Fibroblast of lung (primary cell): ENCODE measurements at regions not wholly inside any gene's neighbourhood (a gene's known extent, or its start where the extent isn't known, plus 50 kb on each side); places are given as distances from the start of the nearest gene placed in this dataset.

Source experiments
- DNase-seq, 2 donors: peaks; one replicate each; pipeline versions ENCODE4 v3.0.0 to v3.0.0-alpha.2; 2010; ENCODE audit warnings: low read depth in 2 of 2
- H2AFZ ChIP-seq: 2 replicates; pipeline ENCODE4 v1.5.1; 2012; ENCODE audit warnings: low read length, control low read depth, inconsistent platforms
- H3K27ac ChIP-seq: 2 replicates; pipeline ENCODE4 v1.5.1; 2011; ENCODE audit warnings: low read length, control low read depth; ENCODE audit not compliant: insufficient read depth
- H3K27me3 ChIP-seq: 2 replicates; pipeline ENCODE4 v1.5.1; 2011; ENCODE audit warnings: mild to moderate bottlenecking, low read length; ENCODE audit not compliant: control insufficient read depth, insufficient read depth
- H3K36me3 ChIP-seq: 2 replicates; pipeline ENCODE4 v1.5.1; 2011; ENCODE audit warnings: low read length; ENCODE audit not compliant: control insufficient read depth, insufficient read depth
- H3K4me1 ChIP-seq: 2 replicates; pipeline ENCODE4 v1.5.1; 2011; ENCODE audit warnings: low read length; ENCODE audit not compliant: control insufficient read depth, insufficient read depth; ENCODE audit errors: extremely low read depth
- H3K4me2 ChIP-seq: 2 replicates; pipeline ENCODE4 v1.5.1; 2011; ENCODE audit warnings: low read length, control low read depth; ENCODE audit not compliant: insufficient read depth; ENCODE audit errors: extremely low read depth
- H3K4me3 ChIP-seq, 4 experiments: fragments of 200-600 bp in 1 of 4; sonication (generic) in 1 of 4; replicated peaks in 1 of 4; 2 replicates each; pipeline ENCODE4 v1.5.1; 2011 to 2016; ENCODE audit warnings: low read length in 4 of 4, low read depth in 3 of 4, mild to moderate bottlenecking in 3 of 4, control low read depth in 2 of 4, inconsistent platforms in 1 of 4, mixed read lengths in 1 of 4; ENCODE audit not compliant: insufficient read depth in 1 of 4; ENCODE audit errors: control extremely low read depth in 1 of 4
- H3K79me2 ChIP-seq: 2 replicates; pipeline ENCODE4 v1.5.1; 2012; ENCODE audit warnings: mild to moderate bottlenecking, low read length, inconsistent platforms; ENCODE audit not compliant: control insufficient read depth, insufficient read depth
- H3K9ac ChIP-seq: 2 replicates; pipeline ENCODE4 v1.5.1; 2011; ENCODE audit warnings: mild to moderate bottlenecking, low read length, control low read depth; ENCODE audit not compliant: insufficient read depth
- H3K9me3 ChIP-seq: 2 replicates; pipeline ENCODE4 v1.5.1; 2012; ENCODE audit warnings: low read depth, low read length; ENCODE audit not compliant: control insufficient read depth, insufficient read depth
- H4K20me1 ChIP-seq: 2 replicates; pipeline ENCODE4 v1.5.1; 2011; ENCODE audit warnings: low read length; ENCODE audit not compliant: control insufficient read depth, insufficient read depth; ENCODE audit errors: extremely low read depth
- CTCF ChIP-seq, 2 donors: IDR thresholded peaks in 1 of 2; conservative IDR thresholded peaks in 1 of 2; 1 replicate in 1 of 2; 2 replicates in 1 of 2; pipeline ENCODE4 v1.5.1; 2011 to 2012; ENCODE audit warnings: low read length in 2 of 2, control low read depth in 1 of 2, inconsistent platforms in 1 of 2, low read depth in 1 of 2, mild to moderate bottlenecking in 1 of 2
- EZH2 ChIP-seq: IDR thresholded peaks from 2 replicates; pipeline ENCODE4 v1.5.1; 2012; ENCODE audit warnings: low read length, control low read depth, mild to moderate bottlenecking; ENCODE audit errors: missing control alignments

DNA sequence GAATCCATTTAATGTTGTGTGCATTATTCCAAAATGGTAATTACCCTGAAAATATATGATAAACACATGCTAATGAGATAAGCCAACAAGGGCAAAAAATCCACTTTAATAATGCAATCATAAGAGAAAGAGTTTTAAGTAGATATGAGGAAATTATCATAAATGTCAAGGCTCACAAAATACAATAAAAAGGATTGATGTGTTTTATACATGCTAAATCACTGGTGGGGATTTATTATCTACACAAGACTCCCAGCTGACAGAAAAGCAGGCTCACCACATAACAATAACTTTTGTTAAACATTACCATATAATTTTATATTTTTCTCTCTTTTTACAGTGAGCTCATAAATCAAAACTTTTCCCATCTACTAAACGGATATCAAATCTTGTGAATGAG lies 306.2 kb upstream of the GRAMD2B start:
- Histone ChIP-seq H3K27me3 (no peaks in the 10 kb centered on the region), H3K4me2 (no peak overlapping the region), H3K4me3 (no peak overlapping the region), H3K4me1 (no peaks in the 10 kb centered on the region), H2AFZ (no peak overlapping the region), H3K9me3 (no peaks in the 10 kb centered on the region), H4K20me1 (no peaks in the 10 kb centered on the region), H3K9ac (no peak overlapping the region), H3K79me2 (no peaks in the 10 kb centered on the region), H3K36me3 (no peaks in the 10 kb centered on the region), H3K27ac (no peak overlapping the region)
- no peak for DNase-seq
- TF ChIP-seq EZH2 (no peak), CTCF (conservative IDR thresholded peaks at IDR 0.05 in 1 of 2, IDR thresholded peaks at IDR 0.05 in 1 of 2; ENCODE audit: low read depth in 1 of 2, low read length in 2 of 2) (no peak)

DNA sequence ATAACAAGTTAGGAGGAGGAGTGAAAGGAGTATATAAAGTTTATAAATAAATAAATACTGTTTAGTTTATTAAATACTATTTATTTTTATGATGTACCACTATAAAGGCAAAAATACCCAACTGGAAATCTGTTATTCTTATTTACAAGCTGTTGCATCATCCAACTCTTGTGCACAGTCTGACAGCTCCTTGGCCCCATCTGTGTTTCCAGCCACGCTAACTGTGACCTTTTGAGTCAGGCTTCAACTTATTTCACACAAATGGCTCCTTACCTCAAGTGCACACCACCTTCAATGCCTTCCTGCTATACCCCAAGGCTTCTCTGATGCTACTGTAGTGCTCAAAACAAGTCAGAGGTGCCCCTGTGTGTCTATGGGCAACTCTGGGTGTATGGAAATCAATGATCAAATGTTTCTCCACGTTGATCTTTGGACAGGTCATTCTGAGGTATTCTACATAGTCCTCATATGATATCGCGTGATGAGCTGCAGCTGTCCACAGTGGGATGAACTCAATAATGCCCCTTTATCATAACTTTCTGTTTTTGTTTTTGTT lies 303.2 kb upstream of the GRAMD2B start:
- H3K4me1 ChIP-seq = no peaks in the 10 kb centered on the region
- TF ChIP-seq CTCF (conservative IDR thresholded peaks at IDR 0.05 in 1 of 2, IDR thresholded peaks at IDR 0.05 in 1 of 2; ENCODE audit: low read depth in 1 of 2, low read length in 2 of 2) (no peak), EZH2 (no peak)
- no peak overlapping the region for H3K9ac ChIP-seq
- no peak overlapping the region for H2AFZ ChIP-seq
- no peaks in the 10 kb centered on the region for H3K79me2 ChIP-seq
- no peak overlapping the region for H3K4me2 ChIP-seq
- H3K4me3 ChIP-seq = no peak overlapping the region
- no peaks in the 10 kb centered on the region for H4K20me1 ChIP-seq
- H3K36me3 ChIP-seq = no peaks in the 10 kb centered on the region
- peak in 1 of 2 donors; percentile 79 for DNase-seq
- no peaks in the 10 kb centered on the region for H3K27me3 ChIP-seq
- no peaks in the 10 kb centered on the region for H3K9me3 ChIP-seq
- no peak overlapping the region for H3K27ac ChIP-seq

DNA sequence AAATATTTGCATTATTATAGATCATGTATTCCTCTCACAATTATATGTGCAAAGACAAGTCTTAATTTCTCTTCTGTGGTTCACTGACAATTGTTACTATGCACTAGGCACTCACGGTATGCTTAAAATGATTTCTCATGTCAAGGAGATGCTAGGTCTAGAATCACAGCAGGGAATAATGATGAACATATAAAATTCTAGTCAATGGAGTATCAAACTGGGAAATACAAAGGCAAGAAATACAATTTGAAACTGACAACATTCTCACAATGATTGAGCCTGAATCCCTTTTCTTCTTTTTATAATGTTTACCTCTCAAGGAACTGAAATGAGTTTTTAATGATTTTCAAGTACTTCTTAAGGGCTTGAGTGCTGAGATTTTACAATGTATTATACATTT lies 302.3 kb upstream of the GRAMD2B start:
- TF ChIP-seq EZH2 (no peak), CTCF (conservative IDR thresholded peaks at IDR 0.05 in 1 of 2, IDR thresholded peaks at IDR 0.05 in 1 of 2; ENCODE audit: low read depth in 1 of 2, low read length in 2 of 2) (no peak)
- Histone ChIP-seq H3K27ac (no peak overlapping the region), H3K36me3 (no peaks in the 10 kb centered on the region), H3K9me3 (no peaks in the 10 kb centered on the region), H3K9ac (no peak overlapping the region), H3K27me3 (no peaks in the 10 kb centered on the region), H3K4me3 (no peak overlapping the region), H3K79me2 (no peaks in the 10 kb centered on the region), H2AFZ (no peak overlapping the region), H3K4me1 (no peaks in the 10 kb centered on the region), H4K20me1 (no peaks in the 10 kb centered on the region), H3K4me2 (no peak overlapping the region)
- DNase-seq = no peak
